NT2/D1 (cell line): ENCODE measurements at regions not wholly inside any gene's neighbourhood (a gene's known extent, or its start where the extent isn't known, plus 50 kb on each side); places are given as distances from the start of the nearest gene placed in this dataset.
"Not testable (repeated sequence)": the region's sequence is repeated elsewhere in the genome, so short reads cannot be mapped to it uniquely, and the experiment has no call there.

Experiments used
- YY1 ChIP-seq: IDR thresholded peaks from 2 replicates; pipeline ENCODE4 v1.6.1; 2011; ENCODE audit not compliant: insufficient read length, insufficient read depth
- ZNF274 ChIP-seq: IDR thresholded peaks from 2 replicates; pipeline ENCODE4 v1.6.1; 2011; ENCODE audit warnings: mild to moderate bottlenecking, low read depth, low read length

- TF ChIP-seq YY1, ZNF274: not testable (repeated sequence)
Measured at GRCh38 chr16:33710696-33711087, 251.3 kb downstream of the TP53TG3F start.
